Mammary epithelial cell (primary cell): ENCODE measurements at regions not wholly inside any gene's neighbourhood (a gene's known extent, or its start where the extent isn't known, plus 50 kb on each side); places are given as distances from the start of the nearest gene placed in this dataset.

Experiments
- CTCF ChIP-seq, 2 donors: IDR thresholded peaks in 1 of 2; conservative IDR thresholded peaks in 1 of 2; 2 replicates each; pipeline ENCODE4 v1.5.1; 2011 to 2012; ENCODE audit warnings: inconsistent platforms in 2 of 2, low read length in 2 of 2, mild to moderate bottlenecking in 2 of 2, control low read depth in 1 of 2, low read depth in 1 of 2; ENCODE audit not compliant: insufficient read depth in 1 of 2; ENCODE audit errors: extremely low read depth in 1 of 2
- EZH2 ChIP-seq: IDR thresholded peaks from 2 replicates; pipeline ENCODE4 v1.6.1; 2012; ENCODE audit warnings: low read length, inconsistent platforms, borderline replicate concordance

GRCh38 chr1:8121261-8122159, 95.4 kb upstream of the ERRFI1 start:
- TF ChIP-seq CTCF (conservative IDR thresholded peaks at IDR 0.05 in 1 of 2, IDR thresholded peaks at IDR 0.05 in 1 of 2; ENCODE audit: extremely low read depth in 1 of 2, insufficient read depth in 1 of 2, low read depth in 1 of 2, low read length in 2 of 2) (no peak), EZH2 (no peak)
